ENCODE measurements at regions not wholly inside any gene's neighbourhood (a gene's known extent, or its start where the extent isn't known, plus 50 kb on each side); places are given as distances from the start of the nearest gene placed in this dataset.
"Not testable (repeated sequence)": the region's sequence is repeated elsewhere in the genome, so short reads cannot be mapped to it uniquely, and the experiment has no call there.

- peaks cover 21% of the 10 kb centered on the region for H3K9me3 Mint-ChIP-seq
- no peaks in the 10 kb centered on the region for H3K27me3 Mint-ChIP-seq (ENCODE audit: low read depth, poor library complexity)
- H3K36me3 Mint-ChIP-seq (ENCODE audit: low read depth) = no peaks in the 10 kb centered on the region
- H3K27ac Mint-ChIP-seq = no peak overlapping the region
- peaks cover 5% of the 10 kb centered on the region for H3K4me1 Mint-ChIP-seq
- no peak overlapping the region for H3K4me3 Mint-ChIP-seq
- TF ChIP-seq CTCF (IDR thresholded peaks at IDR 0.05) = no peak
- DNase-seq = no peak
These were observed 457.5 kb upstream of the CCDC179 start for GRCh38 chr11:23317816-23318215.

DNA sequence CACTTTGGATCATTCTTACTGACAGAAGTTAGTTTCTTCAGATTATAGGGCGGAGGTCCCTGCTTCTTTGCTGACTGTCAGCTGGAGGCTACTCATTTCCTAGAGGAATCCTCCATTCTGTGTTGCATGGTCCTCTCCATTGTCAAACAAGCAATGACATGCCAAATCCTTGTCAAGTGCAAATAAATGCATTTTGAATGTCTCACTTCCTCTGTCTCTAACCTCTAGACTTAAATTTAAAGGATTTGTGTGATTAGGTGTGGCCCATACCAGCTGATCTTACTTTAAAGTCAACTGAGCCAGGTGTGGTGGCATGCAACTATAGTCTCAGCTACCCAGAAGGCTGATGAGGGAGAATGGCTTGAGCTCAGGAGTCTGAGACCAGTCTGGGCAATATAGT lies 458.4 kb upstream of the CCDC179 start:
- no peak for DNase-seq
- H3K9me3 Mint-ChIP-seq = peaks cover 29% of the 10 kb centered on the region
- H3K36me3 Mint-ChIP-seq (ENCODE audit: low read depth) = no peaks in the 10 kb centered on the region
- no peak overlapping the region for H3K27ac Mint-ChIP-seq
- H3K27me3 Mint-ChIP-seq (ENCODE audit: low read depth, poor library complexity) = peaks cover 1% of the 10 kb centered on the region
- TF ChIP-seq CTCF (IDR thresholded peaks at IDR 0.05) = no peak
- no peaks in the 10 kb centered on the region for H3K4me1 Mint-ChIP-seq
- no peak overlapping the region for H3K4me3 Mint-ChIP-seq

DNA sequence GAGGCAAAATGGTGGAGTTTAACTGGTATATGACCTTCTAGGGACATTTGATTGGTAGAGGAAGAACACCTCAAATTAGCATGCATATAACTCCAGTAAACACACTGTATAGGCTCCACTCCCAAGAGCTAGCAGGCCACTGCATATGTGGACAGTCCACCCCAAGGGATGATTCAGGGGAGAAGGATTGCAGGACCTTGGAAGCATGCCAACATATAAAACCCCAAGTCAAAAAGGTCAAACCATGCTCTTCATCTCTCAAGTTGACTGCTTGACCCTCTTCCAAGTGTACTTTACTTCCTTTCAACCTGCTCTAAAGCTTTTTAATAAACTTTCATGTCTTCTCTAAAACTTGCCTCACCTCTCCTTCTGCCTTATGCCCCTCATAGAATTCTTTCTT lies 459.9 kb upstream of the CCDC179 start:
- no peak for DNase-seq
- H3K36me3 Mint-ChIP-seq (ENCODE audit: low read depth) = no peaks in the 10 kb centered on the region
- H3K4me3 Mint-ChIP-seq = no peak overlapping the region
- peaks cover 3% of the 10 kb centered on the region for H3K27me3 Mint-ChIP-seq (ENCODE audit: low read depth, poor library complexity)
- no peak for TF ChIP-seq CTCF (IDR thresholded peaks at IDR 0.05)
- H3K9me3 Mint-ChIP-seq = peaks cover 43% of the 10 kb centered on the region
- no peaks in the 10 kb centered on the region for H3K4me1 Mint-ChIP-seq
- no peak overlapping the region for H3K27ac Mint-ChIP-seq

- not testable (repeated sequence) for H3K4me3 Mint-ChIP-seq; DNase-seq; H3K4me1 Mint-ChIP-seq; H3K27me3 Mint-ChIP-seq (ENCODE audit: low read depth, poor library complexity); H3K9me3 Mint-ChIP-seq; H3K36me3 Mint-ChIP-seq (ENCODE audit: low read depth); H3K27ac Mint-ChIP-seq
These were observed 475.3 kb upstream of the CCDC179 start for GRCh38 chr11:23335586-23335985.

GRCh38 chr11:23336961-23337360 lies 476.7 kb upstream of the CCDC179 start:
- H3K4me3 Mint-ChIP-seq = no peak overlapping the region
- H3K27me3 Mint-ChIP-seq (ENCODE audit: low read depth, poor library complexity) = no peaks in the 10 kb centered on the region
- DNase-seq = no peak
- H3K4me1 Mint-ChIP-seq = no peaks in the 10 kb centered on the region
- H3K9me3 Mint-ChIP-seq = no peaks in the 10 kb centered on the region
- H3K27ac Mint-ChIP-seq = no peak overlapping the region
- no peak for TF ChIP-seq CTCF (IDR thresholded peaks at IDR 0.05)
- H3K36me3 Mint-ChIP-seq (ENCODE audit: low read depth) = no peaks in the 10 kb centered on the region

DNA sequence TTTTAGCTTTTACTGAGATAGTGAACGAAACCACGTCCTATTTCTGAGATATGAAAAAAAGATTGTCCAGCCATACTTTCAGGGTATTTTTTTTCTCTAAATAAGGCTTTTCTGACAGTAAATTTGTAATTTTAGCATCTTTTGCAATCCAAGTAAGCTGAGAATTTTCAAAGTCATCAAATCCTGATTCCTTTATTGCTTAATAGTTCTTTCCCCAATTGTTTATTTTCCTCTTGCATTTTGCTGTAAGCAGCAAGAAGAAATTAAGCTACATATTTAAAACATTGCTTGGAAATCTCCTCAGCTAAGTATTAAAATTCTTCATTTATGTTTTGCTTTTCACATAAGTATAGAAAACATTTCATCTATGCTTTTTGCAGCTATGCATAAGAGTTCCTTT lies 493.3 kb upstream of the CCDC179 start:
- Mint-ChIP-seq H3K9me3 (no peaks in the 10 kb centered on the region), H3K4me1 (no peaks in the 10 kb centered on the region), H3K36me3 (ENCODE audit: low read depth) (no peaks in the 10 kb centered on the region), H3K27me3 (ENCODE audit: low read depth, poor library complexity) (peaks cover 2% of the 10 kb centered on the region), H3K4me3 (no peak overlapping the region), H3K27ac (no peak overlapping the region)
- DNase-seq = no peak
- no peak for TF ChIP-seq CTCF (IDR thresholded peaks at IDR 0.05)
